GM18505 (cell line): ENCODE measurements at regions not wholly inside any gene's neighbourhood (a gene's known extent, or its start where the extent isn't known, plus 50 kb on each side); places are given as distances from the start of the nearest gene placed in this dataset.

Source experiments
- ATAC-seq: cut with Tn5 transposase; IDR thresholded peaks from one replicate; pipeline ENCODE4 v1.9.1; 2021; ENCODE audit not compliant: unreplicated experiment
- POLR2A ChIP-seq: IDR thresholded peaks from 4 replicates; pipeline ENCODE4 v1.6.1; 2011; ENCODE audit warnings: borderline replicate concordance; ENCODE audit not compliant: insufficient read depth, insufficient read length; ENCODE audit errors: extremely low read depth

DNA sequence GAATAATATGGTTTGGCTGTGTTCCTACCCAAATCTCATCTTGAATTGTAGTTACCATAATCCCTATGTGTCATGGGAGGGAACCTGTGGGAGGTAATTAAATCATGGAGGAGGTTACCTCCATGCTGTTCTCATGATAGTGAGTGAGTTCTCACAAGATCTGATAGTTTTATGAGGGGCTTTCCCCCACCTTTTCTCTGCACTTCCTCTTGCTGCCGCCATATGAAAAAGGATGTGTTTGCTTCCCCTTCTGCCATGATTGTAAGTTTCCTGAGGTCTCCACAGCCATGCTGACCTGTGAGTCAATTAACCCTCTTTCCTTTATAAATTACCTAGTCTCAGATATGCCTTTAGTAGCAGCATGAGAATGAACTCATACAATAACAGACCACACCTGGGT lies 63.7 kb upstream of the PRR16 start:
- no peak for ATAC-seq
- TF ChIP-seq POLR2A, result no peak

DNA sequence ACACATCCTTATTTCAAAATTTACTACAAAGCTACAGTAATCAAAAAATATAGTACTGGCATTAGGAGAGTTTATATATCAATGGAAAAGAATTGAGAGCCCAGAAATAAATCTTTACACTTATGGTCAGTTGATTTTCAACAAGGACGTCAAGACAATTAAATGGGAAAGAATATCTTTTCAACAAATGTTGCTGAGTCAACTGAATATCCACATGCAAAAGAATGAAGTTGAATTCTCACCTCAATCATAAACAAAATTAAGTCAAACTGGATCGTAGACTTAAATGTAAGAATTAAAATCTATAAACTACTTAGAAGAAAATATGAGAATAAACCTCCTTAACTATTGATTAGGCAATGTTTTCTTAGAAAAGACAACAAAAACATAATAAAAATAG lies 61.5 kb upstream of the PRR16 start:
- TF ChIP-seq POLR2A, result no peak
- no peak for ATAC-seq

DNA sequence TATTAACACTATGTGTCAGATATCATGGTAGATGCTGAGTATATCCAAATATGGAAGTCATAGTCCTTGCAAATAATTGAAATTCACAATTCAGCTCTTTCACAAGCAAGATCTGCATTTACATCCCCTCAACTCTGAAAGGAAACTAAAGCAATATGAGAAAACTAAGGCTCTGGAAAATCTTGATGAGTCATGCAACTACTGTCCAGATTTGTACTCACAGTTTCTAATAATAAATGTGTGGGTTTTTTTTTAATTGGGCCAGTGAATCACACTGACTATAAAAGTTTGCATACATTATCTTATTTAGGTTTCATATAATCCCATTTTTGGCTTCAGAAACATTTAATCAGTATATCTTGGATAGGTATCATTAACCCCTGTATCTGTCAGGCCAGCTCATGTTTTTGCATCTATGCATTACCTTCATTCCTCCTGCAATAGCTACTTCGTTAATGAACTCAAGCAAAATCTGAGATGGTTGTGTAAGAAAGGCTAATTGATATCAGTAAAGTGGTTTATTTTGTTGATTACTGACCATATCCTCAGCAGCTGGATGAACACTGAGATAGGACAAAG lies 58.7 kb upstream of the PRR16 start:
- no peak for TF ChIP-seq POLR2A
- ATAC-seq, result no peak

DNA sequence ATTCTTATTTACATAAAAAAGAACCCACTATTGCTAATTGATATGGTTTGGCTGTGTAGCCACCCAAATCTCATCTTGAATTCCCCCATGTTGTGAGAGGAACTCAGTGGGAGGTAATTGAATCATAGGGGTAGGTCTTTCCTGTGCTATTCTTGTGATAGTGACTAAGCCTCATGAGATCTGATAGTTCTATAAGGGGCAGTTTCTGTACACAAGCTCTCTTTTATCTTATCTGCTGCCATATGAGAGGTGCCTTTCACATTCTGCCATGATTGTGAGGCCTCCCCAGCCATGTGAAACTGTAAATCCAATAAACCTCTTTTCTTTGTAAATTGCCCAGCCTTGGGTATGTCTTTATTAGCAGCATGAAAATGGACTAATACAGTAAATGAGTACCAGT lies 58.2 kb upstream of the PRR16 start:
- ATAC-seq, result no peak

DNA sequence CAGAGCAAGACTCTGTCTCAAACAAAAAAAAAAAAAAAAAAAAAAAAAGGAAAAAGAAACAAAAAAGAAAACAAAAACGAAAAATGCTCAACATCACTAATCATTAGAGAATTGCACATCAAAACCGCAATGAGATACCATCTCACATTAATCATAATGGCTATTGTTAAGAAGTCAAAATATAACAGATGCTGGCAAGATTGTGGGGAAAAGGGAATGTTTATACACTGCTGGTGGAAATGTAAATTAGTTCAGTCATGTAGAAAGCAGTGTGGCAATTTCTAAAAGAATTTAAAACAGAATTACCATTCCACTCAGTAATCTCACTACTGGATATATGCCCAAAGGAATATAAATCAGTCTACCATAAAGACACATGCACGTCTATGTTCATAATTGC lies 50.4 kb upstream of the PRR16 start:
- TF ChIP-seq POLR2A, result no peak
- ATAC-seq, result no peak

More for the DNA sequence above, 58.2 kb upstream of the PRR16 start:
- no peak for TF ChIP-seq POLR2A
